ENCODE measurements at regions not wholly inside any gene's neighbourhood (a gene's known extent, or its start where the extent isn't known, plus 50 kb on each side); places are given as distances from the start of the nearest gene placed in this dataset.

- peak overlapping the region; percentile 32 for H3K27ac ChIP-seq (ENCODE audit: low read depth, low read length)
These were observed 768.4 kb downstream of the TFAP2A start for GRCh38 chr6:9646342-9647070.

GRCh38 chr6:9638861-9639260, 776.0 kb downstream of the TFAP2A start:
- TF ChIP-seq CTCF (IDR thresholded peaks at IDR 0.05; ENCODE audit: low read depth, low read length), result no peak
- no peak overlapping the region for H3K27ac ChIP-seq (ENCODE audit: low read depth, low read length)
- H3K27me3 ChIP-seq (ENCODE audit: control insufficient read depth, insufficient read depth, low read length), result no peaks in the 10 kb centered on the region
- ChIA-PET CTCF (no interaction called here), POLR2A (no interaction called here)
- no peak for DNase-seq (ENCODE audit: low read depth, low spot score)
- no peak overlapping the region for H3K4me3 ChIP-seq (ENCODE audit: low read depth, low read length)
- H3K9me3 ChIP-seq (ENCODE audit: control insufficient read depth, insufficient read depth, low read length), result no peaks in the 10 kb centered on the region

More at GRCh38 chr6:9646342-9647070, 768.4 kb downstream of the TFAP2A start:
- ChIA-PET POLR2A (interaction anchor here (0.6 to 1.2 kb wide), 2 partner anchors 36 to 164 kb away, joined by 3 to 4 read pairs; no protein-coding TSS in a partner anchor), CTCF (interaction anchor here (0.7 to 1.2 kb wide), 2 partner anchors 256 to 783 kb away, joined by 3 to 4 read pairs; no protein-coding TSS in a partner anchor)
- DNase-seq (ENCODE audit: low read depth, low spot score), result no peak
- H3K4me3 ChIP-seq (ENCODE audit: low read depth, low read length), result no peak overlapping the region
- H3K9me3 ChIP-seq (ENCODE audit: control insufficient read depth, insufficient read depth, low read length), result no peaks in the 10 kb centered on the region
- H3K27me3 ChIP-seq (ENCODE audit: control insufficient read depth, insufficient read depth, low read length), result no peaks in the 10 kb centered on the region
- TF ChIP-seq CTCF (IDR thresholded peaks at IDR 0.05; ENCODE audit: low read depth, low read length), result no peak

GRCh38 chr6:9634776-9635175, 780.1 kb downstream of the TFAP2A start:
- CTCF ChIA-PET, result no interaction called here
- Histone ChIP-seq H3K27me3 (ENCODE audit: control insufficient read depth, insufficient read depth, low read length) (no peaks in the 10 kb centered on the region), H3K9me3 (ENCODE audit: control insufficient read depth, insufficient read depth, low read length) (peaks cover 8% of the 10 kb centered on the region), H3K27ac (ENCODE audit: low read depth, low read length) (no peak overlapping the region), H3K4me3 (ENCODE audit: low read depth, low read length) (no peak overlapping the region)
- no peak for TF ChIP-seq CTCF (IDR thresholded peaks at IDR 0.05; ENCODE audit: low read depth, low read length)
- DNase-seq (ENCODE audit: low read depth, low spot score), result no peak
- POLR2A ChIA-PET, result no interaction called here

GRCh38 chr6:9632026-9632425, 782.8 kb downstream of the TFAP2A start:
- Histone ChIP-seq H3K27me3 (ENCODE audit: control insufficient read depth, insufficient read depth, low read length) (no peaks in the 10 kb centered on the region), H3K27ac (ENCODE audit: low read depth, low read length) (no peak overlapping the region), H3K9me3 (ENCODE audit: control insufficient read depth, insufficient read depth, low read length) (peaks cover 8% of the 10 kb centered on the region), H3K4me3 (ENCODE audit: low read depth, low read length) (no peak overlapping the region)
- ChIA-PET POLR2A (no interaction called here), CTCF (no interaction called here)
- no peak for TF ChIP-seq CTCF (IDR thresholded peaks at IDR 0.05; ENCODE audit: low read depth, low read length)
- no peak for DNase-seq (ENCODE audit: low read depth, low spot score)

GRCh38 chr6:9628819-9629218, 786.1 kb downstream of the TFAP2A start:
- H3K4me3 ChIP-seq (ENCODE audit: low read depth, low read length), result no peak overlapping the region
- ChIA-PET CTCF (interaction anchor here (1.0 kb wide), 1 partner anchor 646 kb away, joined by 3 read pairs; no protein-coding TSS in a partner anchor), POLR2A (no interaction called here)
- H3K9me3 ChIP-seq (ENCODE audit: control insufficient read depth, insufficient read depth, low read length), result peaks cover 8% of the 10 kb centered on the region
- no peak overlapping the region for H3K27ac ChIP-seq (ENCODE audit: low read depth, low read length)
- no peaks in the 10 kb centered on the region for H3K27me3 ChIP-seq (ENCODE audit: control insufficient read depth, insufficient read depth, low read length)
- no peak for TF ChIP-seq CTCF (IDR thresholded peaks at IDR 0.05; ENCODE audit: low read depth, low read length)
- no peak for DNase-seq (ENCODE audit: low read depth, low spot score)
